ENCODE measurements at regions not wholly inside any gene's neighbourhood (a gene's known extent, or its start where the extent isn't known, plus 50 kb on each side); places are given as distances from the start of the nearest gene placed in this dataset.

DNA sequence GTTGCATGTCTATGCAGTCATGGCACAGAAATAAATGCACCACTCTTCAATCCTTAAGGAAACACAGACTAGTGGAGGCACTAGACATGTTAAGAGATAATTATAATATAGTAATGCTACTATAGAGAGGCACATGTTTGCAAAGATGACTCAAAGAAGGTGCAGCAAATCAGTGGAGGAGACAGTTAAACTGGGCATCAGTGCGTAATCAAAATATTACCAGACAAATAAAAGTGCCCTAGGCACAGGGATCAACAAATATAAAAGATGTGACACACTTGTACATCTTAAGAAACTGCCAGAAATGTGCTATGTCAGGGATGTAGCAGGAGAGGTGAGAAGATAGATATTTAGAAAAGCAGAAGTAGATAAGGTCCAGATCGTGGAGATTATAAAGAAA lies 642.1 kb downstream of the SLCO4C1 start:
- TF ChIP-seq, protein P1, sequence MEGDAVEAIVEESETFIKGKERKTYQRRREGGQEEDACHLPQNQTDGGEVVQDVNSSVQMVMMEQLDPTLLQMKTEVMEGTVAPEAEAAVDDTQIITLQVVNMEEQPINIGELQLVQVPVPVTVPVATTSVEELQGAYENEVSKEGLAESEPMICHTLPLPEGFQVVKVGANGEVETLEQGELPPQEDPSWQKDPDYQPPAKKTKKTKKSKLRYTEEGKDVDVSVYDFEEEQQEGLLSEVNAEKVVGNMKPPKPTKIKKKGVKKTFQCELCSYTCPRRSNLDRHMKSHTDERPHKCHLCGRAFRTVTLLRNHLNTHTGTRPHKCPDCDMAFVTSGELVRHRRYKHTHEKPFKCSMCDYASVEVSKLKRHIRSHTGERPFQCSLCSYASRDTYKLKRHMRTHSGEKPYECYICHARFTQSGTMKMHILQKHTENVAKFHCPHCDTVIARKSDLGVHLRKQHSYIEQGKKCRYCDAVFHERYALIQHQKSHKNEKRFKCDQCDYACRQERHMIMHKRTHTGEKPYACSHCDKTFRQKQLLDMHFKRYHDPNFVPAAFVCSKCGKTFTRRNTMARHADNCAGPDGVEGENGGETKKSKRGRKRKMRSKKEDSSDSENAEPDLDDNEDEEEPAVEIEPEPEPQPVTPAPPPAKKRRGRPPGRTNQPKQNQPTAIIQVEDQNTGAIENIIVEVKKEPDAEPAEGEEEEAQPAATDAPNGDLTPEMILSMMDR (conservative IDR thresholded peaks at IDR 0.05; ENCODE audit: low read depth, low read length) = no peak
- TF ChIP-seq EZH2phosphoT487 (IDR thresholded peaks at IDR 0.05; ENCODE audit: borderline replicate concordance, low read length) (no peak), EZH2 (IDR thresholded peaks at IDR 0.05; ENCODE audit: low read length, unreplicated experiment) (no peak)

Measured in PC-3 (cell line).